ENCODE measurements at regions not wholly inside any gene's neighbourhood (a gene's known extent, or its start where the extent isn't known, plus 50 kb on each side); places are given as distances from the start of the nearest gene placed in this dataset.

- H3K4me2 ChIP-seq (ENCODE audit: low read length), result peak overlapping the region; percentile 9; the same call in 1 of the 2 replicates
- peak overlapping the region; percentile 63; the same call in 1 of the 2 replicates for H2AFZ ChIP-seq (ENCODE audit: low read depth, low read length)
- no peaks in the 10 kb centered on the region for H3K36me3 ChIP-seq (replicated peaks; ENCODE audit: low read depth, low read length)
- H3K27ac ChIP-seq (ENCODE audit: low read length), result no peak overlapping the region
- no peak overlapping the region for H3K9ac ChIP-seq (ENCODE audit: low read length)
- peaks cover 4% of the 10 kb centered on the region for H3K4me1 ChIP-seq (ENCODE audit: low read length)
- H4K20me1 ChIP-seq (ENCODE audit: insufficient read depth, low read length), result no peaks in the 10 kb centered on the region
- H3K4me3 ChIP-seq (ENCODE audit: low read length), result no peak overlapping the region
- H3K79me2 ChIP-seq (ENCODE audit: low read length), result no peaks in the 10 kb centered on the region
- H3K9me3 ChIP-seq (ENCODE audit: insufficient read depth, low read length), result no peaks in the 10 kb centered on the region
- no peak for TF ChIP-seq CTCF (IDR thresholded peaks at IDR 0.05; ENCODE audit: low read depth, low read length)
- TF ChIP-seq EZH2phosphoT487 (IDR thresholded peaks at IDR 0.05; ENCODE audit: low read depth), result no peak
- H3K27me3 ChIP-seq (ENCODE audit: low read depth, low read length), result no peaks in the 10 kb centered on the region
Observed at GRCh38 chr2:181334158-181334826, 122.9 kb upstream of the ITGA4 start.

GRCh38 chr2:181340891-181341290 is 116.3 kb upstream of the ITGA4 start:
- H3K4me3 ChIP-seq (ENCODE audit: low read length), result no peak overlapping the region
- H3K4me2 ChIP-seq (ENCODE audit: low read length), result no peak overlapping the region
- H3K9me3 ChIP-seq (ENCODE audit: insufficient read depth, low read length), result no peaks in the 10 kb centered on the region
- no peaks in the 10 kb centered on the region for H3K27me3 ChIP-seq (ENCODE audit: low read depth, low read length)
- H3K36me3 ChIP-seq (replicated peaks; ENCODE audit: low read depth, low read length), result no peaks in the 10 kb centered on the region
- H3K4me1 ChIP-seq (ENCODE audit: low read length), result no peaks in the 10 kb centered on the region
- no peak overlapping the region for H3K9ac ChIP-seq (ENCODE audit: low read length)
- no peaks in the 10 kb centered on the region for H3K79me2 ChIP-seq (ENCODE audit: low read length)
- no peak overlapping the region for H2AFZ ChIP-seq (ENCODE audit: low read depth, low read length)
- no peaks in the 10 kb centered on the region for H4K20me1 ChIP-seq (ENCODE audit: insufficient read depth, low read length)
- H3K27ac ChIP-seq (ENCODE audit: low read length), result no peak overlapping the region
- TF ChIP-seq CTCF (IDR thresholded peaks at IDR 0.05; ENCODE audit: low read depth, low read length) (no peak), EZH2phosphoT487 (IDR thresholded peaks at IDR 0.05; ENCODE audit: low read depth) (no peak)

- Histone ChIP-seq H3K4me1 (ENCODE audit: low read length) (no peaks in the 10 kb centered on the region), H3K36me3 (replicated peaks; ENCODE audit: low read depth, low read length) (no peaks in the 10 kb centered on the region), H3K9ac (ENCODE audit: low read length) (no peak overlapping the region), H3K27ac (ENCODE audit: low read length) (no peak overlapping the region), H3K27me3 (ENCODE audit: low read depth, low read length) (no peaks in the 10 kb centered on the region), H3K4me3 (ENCODE audit: low read length) (no peak overlapping the region), H3K4me2 (ENCODE audit: low read length) (no peak overlapping the region), H2AFZ (ENCODE audit: low read depth, low read length) (no peak overlapping the region), H4K20me1 (ENCODE audit: insufficient read depth, low read length) (no peaks in the 10 kb centered on the region), H3K79me2 (ENCODE audit: low read length) (no peaks in the 10 kb centered on the region), H3K9me3 (ENCODE audit: insufficient read depth, low read length) (no peaks in the 10 kb centered on the region)
- no peak for TF ChIP-seq EZH2phosphoT487 (IDR thresholded peaks at IDR 0.05; ENCODE audit: low read depth)
- no peak for TF ChIP-seq CTCF (IDR thresholded peaks at IDR 0.05; ENCODE audit: low read depth, low read length)
Observed at GRCh38 chr2:181341855-181342600, 115.2 kb upstream of the ITGA4 start.

GRCh38 chr2:181348107-181348837 is 108.9 kb upstream of the ITGA4 start:
- TF ChIP-seq CTCF (IDR thresholded peaks at IDR 0.05; ENCODE audit: low read depth, low read length) (no peak), EZH2phosphoT487 (IDR thresholded peaks at IDR 0.05; ENCODE audit: low read depth) (no peak)

More at GRCh38 chr2:181348107-181348837, 108.9 kb upstream of the ITGA4 start:
- Histone ChIP-seq H3K4me1 (ENCODE audit: low read length) (peaks cover 24% of the 10 kb centered on the region), H3K9me3 (ENCODE audit: insufficient read depth, low read length) (no peaks in the 10 kb centered on the region), H3K36me3 (replicated peaks; ENCODE audit: low read depth, low read length) (no peaks in the 10 kb centered on the region), H2AFZ (ENCODE audit: low read depth, low read length) (no peak overlapping the region), H4K20me1 (ENCODE audit: insufficient read depth, low read length) (no peaks in the 10 kb centered on the region), H3K27ac (ENCODE audit: low read length) (no peak overlapping the region), H3K4me2 (ENCODE audit: low read length) (peak overlapping the region; percentile 56), H3K27me3 (ENCODE audit: low read depth, low read length) (no peaks in the 10 kb centered on the region), H3K79me2 (ENCODE audit: low read length) (no peaks in the 10 kb centered on the region), H3K4me3 (ENCODE audit: low read length) (no peak overlapping the region), H3K9ac (ENCODE audit: low read length) (no peak overlapping the region)
